HG03442 (cell line): ENCODE measurements at regions not wholly inside any gene's neighbourhood (a gene's known extent, or its start where the extent isn't known, plus 50 kb on each side); places are given as distances from the start of the nearest gene placed in this dataset.

Source experiments
- ATAC-seq: cut with Tn5 transposase; IDR thresholded peaks from one replicate; pipeline ENCODE4 v1.9.1; 2021; ENCODE audit warnings: mild to moderate bottlenecking, moderate library complexity; ENCODE audit not compliant: unreplicated experiment

GRCh38 chr1:194233069-194233468, 1046.7 kb upstream of the B3GALT2 start:
- ATAC-seq = no peak

DNA sequence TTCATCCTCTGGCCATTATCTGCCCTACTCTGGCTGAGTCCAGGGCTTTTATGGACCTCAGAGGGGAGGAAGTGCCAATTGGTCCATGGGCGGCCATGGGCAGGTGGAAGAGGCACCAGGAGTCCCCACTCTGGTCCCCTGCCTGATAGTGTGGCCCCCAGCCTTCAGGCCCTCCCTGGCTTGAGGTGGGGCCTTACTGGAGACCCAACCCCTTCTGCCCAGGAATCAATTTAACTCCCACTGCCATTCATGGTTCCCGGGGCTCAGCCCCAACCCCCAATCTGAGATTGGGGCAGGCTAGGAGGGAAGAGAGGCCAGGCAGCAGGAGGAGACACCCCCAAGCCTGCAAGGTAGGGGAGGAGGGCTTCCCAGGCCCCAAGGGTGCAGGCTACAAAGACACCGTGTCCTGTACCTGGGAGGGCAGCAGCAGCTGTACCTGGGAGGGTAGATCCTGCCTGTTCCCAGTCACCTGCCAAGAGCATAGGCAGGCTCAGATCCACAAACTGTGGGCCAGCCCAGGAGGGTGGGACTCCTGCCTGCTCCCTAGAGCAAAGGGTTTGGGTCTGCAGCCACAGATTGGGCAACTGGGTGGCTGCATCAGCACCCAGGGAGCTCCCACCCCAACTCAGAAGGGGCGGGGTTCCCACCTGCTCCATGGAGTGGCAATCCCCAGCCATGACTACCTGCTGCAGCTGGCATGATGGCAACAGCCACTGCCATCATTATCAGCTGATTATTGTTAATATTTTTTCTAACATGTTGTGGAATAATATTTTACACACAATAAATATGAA, 1044.1 kb upstream of the B3GALT2 start:
- no peak for ATAC-seq

DNA sequence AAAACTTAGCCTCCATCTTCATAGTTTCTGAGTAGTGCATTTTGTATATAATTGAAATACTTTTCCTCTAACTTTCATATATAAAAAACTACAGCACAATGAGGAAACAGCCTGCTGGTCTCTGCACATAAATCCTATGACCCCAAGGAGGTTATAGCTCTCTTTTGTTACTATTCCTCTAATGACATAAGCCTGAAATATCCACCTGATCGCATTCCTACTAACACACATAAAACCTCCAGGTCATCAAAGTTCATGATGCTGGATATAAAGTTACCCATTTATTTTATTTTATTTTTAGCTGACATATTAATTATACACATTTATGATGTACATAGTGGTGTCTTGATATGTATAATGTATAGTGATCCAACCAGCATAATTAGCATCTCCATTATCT, 1042.0 kb upstream of the B3GALT2 start:
- no peak for ATAC-seq

GRCh38 chr1:194227161-194227560, 1040.7 kb upstream of the B3GALT2 start:
- ATAC-seq = no peak

GRCh38 chr1:194225821-194226220, 1039.4 kb upstream of the B3GALT2 start:
- ATAC-seq = peak; percentile 87

DNA sequence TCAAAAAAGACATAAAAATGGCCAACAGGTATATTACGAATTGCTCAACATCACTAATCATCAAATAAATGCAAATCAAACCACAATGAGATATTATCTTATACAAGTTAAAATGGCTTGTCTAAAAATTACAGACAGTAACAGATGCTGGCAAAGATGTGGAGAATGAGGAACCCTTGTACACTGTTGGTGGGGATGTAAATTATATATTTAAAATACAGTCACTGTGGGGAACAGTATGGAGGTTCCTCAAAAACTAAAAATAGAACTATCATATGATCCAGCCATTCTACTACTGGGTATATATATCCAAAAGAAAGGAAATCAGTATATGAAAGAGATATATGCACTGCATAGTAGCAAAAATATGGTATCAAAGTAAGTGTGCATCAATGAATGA, 1037.2 kb upstream of the B3GALT2 start:
- ATAC-seq = no peak

- no peak for ATAC-seq
These were observed 1029.0 kb upstream of the B3GALT2 start for GRCh38 chr1:194215448-194215847.

DNA sequence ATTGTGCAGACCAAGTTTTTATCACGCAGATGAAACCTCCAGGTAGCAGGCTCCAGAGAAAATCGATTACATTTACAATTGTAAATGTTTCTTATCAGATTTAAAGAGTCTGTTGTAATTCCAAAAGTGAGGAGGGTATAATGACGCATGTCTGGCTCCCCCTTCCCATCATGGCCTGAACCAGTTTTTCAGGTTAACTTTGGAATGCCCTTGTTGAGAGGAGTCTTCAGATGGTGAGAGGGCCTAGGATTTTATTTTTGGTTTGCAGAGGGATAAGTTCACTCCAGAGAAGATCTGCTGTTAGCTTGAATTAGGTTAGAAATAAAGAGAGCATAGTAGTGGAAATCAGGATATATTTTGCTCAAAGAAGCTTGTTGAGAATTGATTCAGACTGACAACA, 1028.3 kb upstream of the B3GALT2 start:
- ATAC-seq = no peak

- no peak for ATAC-seq
These were observed 1023.5 kb upstream of the B3GALT2 start for GRCh38 chr1:194209920-194210319.

DNA sequence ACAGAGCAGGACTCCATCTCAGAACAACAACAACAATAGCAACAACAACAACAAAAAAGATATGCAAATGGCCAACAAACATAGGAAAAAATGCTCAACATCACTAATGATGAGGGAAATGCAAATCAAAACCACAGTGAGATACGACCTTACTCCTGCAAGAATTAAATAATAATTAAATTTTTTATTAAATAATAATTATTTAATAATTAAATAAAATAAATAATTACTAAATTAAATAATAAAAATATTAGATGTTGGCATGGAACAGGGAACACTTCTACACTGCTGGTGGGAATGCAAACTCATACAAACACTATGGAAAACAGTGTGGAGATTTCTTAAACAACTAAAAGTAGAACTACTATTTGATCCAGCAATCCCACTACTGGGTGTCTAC, 1022.3 kb upstream of the B3GALT2 start:
- ATAC-seq = no peak

- no peak for ATAC-seq
These were observed 1010.1 kb upstream of the B3GALT2 start for GRCh38 chr1:194196562-194196961.

DNA sequence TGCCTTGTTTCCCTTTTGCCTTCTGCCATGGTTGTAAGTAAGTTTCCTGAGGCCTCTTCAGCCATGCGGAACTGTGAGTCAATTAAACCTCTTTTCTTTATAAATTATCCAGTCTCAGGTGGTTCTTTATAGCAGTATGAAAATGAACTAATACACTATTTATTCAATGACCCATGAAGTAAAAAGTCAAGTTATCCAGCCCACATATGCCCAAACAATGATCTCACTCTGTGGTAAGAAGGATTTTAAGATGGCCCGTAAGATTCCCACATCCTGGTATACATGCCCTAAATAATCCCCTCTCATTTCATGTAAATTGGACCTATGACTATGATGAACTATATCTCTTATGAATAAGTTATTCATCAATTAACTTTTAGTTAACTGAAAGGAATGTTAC, 1008.3 kb upstream of the B3GALT2 start:
- no peak for ATAC-seq

DNA sequence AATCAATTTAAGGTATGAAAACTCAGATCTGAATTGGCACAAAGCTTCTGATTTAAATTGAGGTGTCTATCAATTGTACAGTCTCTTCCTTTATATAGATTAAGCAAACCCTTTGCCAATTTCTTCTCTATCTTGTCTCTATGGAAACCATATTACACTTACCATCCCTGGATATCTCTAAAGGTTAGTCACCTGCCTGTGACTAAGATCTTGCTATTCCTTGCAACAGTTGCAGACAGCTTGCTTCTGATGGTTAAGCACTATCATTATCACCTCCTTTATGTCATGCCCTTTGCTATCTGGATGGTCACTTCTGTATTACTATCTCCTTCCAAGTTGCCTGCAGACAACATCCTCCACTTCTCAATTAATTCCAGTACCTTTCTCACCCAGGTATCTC, 998.6 kb upstream of the B3GALT2 start:
- ATAC-seq = no peak

GRCh38 chr1:194184425-194184824, 998.0 kb upstream of the B3GALT2 start:
- ATAC-seq = no peak

DNA sequence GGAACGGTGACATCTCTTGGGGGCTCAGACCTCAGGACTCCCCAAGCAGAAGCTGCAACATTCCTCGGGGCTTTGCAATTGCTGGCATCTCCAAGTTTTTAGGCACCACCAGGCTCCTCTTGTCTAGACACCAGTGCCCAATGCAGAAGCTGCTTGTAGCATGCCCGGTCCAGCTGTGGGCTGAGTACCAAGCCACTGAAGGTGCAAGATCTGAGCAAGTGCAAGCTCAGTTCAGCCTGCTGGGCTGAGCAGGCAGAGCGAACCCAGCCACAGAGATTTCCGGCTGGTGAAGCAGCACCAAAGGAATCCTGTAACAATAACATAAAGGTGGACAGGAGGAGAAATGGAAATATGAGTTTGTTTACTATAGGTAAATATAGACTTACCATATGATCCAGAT, 995.4 kb upstream of the B3GALT2 start:
- no peak for ATAC-seq

GRCh38 chr1:194176212-194176611, 989.8 kb upstream of the B3GALT2 start:
- no peak for ATAC-seq

DNA sequence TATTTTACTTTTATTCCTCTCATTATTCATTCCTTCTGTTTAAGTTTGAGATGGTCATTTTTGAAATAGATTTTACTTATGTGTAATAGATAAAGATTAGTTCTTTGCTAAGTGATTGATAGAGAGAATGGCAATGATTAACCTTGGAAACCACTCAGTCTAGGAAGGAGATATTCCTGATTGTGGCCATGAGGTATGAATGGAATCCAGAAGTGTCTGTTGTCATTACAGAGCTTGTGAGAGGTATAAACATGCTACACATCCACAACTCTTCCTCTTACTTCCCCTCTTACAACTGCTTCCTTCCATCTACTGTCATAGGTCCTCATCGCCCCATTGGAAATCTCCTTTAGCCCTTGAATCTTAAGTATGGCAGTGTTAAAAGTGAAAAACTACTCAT, 988.8 kb upstream of the B3GALT2 start:
- ATAC-seq = no peak

DNA sequence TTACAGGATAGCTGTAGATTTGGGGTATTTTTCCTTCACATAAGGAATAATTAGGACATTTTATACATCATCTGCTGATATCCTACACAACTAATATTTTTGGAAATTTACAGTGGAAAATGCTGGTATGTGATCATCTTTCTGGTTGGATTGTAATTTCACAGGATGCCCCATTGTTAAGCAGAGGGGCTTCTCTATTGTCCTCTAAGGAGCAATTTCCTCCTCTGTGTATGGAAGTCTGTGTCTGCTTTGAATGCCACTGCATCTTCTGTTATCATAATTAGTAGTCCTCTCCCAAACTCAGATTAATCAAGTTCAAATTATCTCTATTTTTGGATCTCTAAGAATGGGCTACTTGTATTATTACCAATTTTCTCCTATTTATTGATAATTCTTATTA, 988.1 kb upstream of the B3GALT2 start:
- ATAC-seq = no peak

DNA sequence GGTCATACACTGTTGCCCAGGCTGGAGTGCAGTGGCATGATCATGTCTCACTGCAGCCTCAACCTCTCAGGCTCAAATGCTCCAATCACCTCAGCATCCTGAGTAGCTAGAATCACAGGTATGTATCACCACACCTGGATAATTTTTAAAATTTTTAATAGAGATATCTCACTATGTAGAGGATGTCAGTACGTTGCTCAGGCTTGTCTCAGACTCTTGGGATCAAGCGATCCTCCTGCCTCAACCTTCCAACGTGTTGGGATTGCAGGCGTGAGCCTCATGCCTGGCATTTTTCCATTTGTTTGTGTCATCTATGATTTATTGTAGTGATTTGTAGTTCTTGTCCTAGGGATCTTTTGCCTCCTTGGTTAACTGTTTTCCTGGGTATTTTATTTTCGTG, 985.2 kb upstream of the B3GALT2 start:
- ATAC-seq = no peak

GRCh38 chr1:194167956-194168640, 981.7 kb upstream of the B3GALT2 start:
- ATAC-seq = no peak

DNA sequence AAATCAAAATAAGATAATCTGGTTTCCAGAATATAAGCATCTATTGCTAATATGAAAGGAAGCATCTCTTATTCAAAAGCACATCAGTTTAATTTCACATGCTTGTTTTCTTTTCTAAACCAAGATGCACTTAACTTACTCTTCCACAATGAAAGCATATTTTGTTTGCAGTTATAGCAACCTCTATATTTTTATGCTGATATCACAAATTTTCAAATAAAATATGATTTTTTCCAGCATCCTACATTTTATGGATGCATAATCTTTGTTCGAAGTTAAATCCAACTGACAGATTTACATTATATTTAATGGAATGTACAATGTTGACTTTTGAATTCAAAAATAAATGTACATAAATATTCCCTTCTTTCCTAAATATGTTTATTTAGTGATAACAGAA, 978.3 kb upstream of the B3GALT2 start:
- ATAC-seq = no peak

- no peak for ATAC-seq
These were observed 975.2 kb upstream of the B3GALT2 start for GRCh38 chr1:194161591-194161990.

DNA sequence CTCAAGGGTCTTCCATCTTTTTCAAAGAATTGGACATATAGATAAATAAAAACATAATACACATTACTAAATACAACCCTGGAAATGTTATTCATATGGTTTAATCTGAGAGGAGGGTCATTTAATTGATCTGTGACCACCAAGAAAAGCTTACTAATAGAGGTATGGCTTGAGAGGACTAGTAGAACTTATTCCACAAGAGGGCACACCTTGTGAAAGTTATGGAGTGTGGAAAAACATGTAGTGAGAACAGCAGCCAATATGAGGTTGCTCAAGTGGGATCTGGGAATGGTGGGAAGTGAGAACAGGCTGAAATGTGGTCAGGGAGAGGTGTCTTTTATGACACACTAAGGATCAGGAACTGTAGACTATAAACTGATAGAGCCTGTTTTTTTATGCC, 973.5 kb upstream of the B3GALT2 start:
- ATAC-seq = no peak
